ENCODE measurements at regions not wholly inside any gene's neighbourhood (a gene's known extent, or its start where the extent isn't known, plus 50 kb on each side); places are given as distances from the start of the nearest gene placed in this dataset.

DNA sequence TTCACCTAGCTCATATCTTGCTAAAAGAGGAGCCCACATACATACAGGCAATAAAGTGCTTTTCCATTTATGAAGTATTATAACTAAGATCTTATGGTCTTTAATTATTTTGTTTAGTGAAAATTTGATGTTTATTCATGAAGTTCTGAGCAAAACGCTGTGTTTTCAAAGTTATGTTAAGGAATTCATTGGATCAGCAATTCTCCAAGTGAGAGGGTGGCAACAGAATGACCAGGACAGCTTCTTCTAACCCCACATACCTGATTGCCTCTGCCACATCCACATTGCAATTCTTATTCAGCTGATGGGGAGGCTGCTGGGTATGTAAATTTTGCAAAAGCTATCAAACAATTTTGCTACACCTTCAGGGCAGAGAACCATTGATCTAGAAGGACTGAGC is 116.8 kb downstream of the OGFRL1 start:
- TF ChIP-seq CTCF (IDR thresholded peaks at IDR 0.05) (no peak), POLR2A (IDR thresholded peaks at IDR 0.05) (no peak)

All from esophagus squamous epithelium (tissue), 4 donors.